ENCODE measurements at regions not wholly inside any gene's neighbourhood (a gene's known extent, or its start where the extent isn't known, plus 50 kb on each side); places are given as distances from the start of the nearest gene placed in this dataset.

GRCh38 chr17:70345061-70345460 lies 175.7 kb downstream of the KCNJ2 start:
- POLR2A ChIA-PET (ENCODE audit: partially characterized antibody): no interaction called here
- FAIRE-seq: no peak

More at GRCh38 chr17:70345061-70345460, 175.7 kb downstream of the KCNJ2 start:
- H2BK5ac ChIP-seq (ENCODE audit: low read depth, low read length): no peak overlapping the region
- no peak overlapping the region for H4K5ac ChIP-seq (ENCODE audit: insufficient read length, low read depth, low read length)
- TF ChIP-seq TAF1 (IDR thresholded peaks at IDR 0.05; ENCODE audit: low read depth, low read length) (no peak), YY1 (IDR thresholded peaks at IDR 0.05; ENCODE audit: low read depth, low read length) (no peak), ATF2 (IDR thresholded peaks at IDR 0.05; ENCODE audit: low read length) (no peak), CBX8 (IDR thresholded peaks at IDR 0.05; ENCODE audit: borderline replicate concordance, low read depth, low read length) (no peak), TBP (IDR thresholded peaks at IDR 0.05; ENCODE audit: low read depth, low read length) (no peak), TEAD4 (IDR thresholded peaks at IDR 0.05; ENCODE audit: low read depth, low read length) (no peak), SP2 (IDR thresholded peaks at IDR 0.05; ENCODE audit: low read length) (no peak), CEBPB (IDR thresholded peaks at IDR 0.05; ENCODE audit: low read depth, low read length) (no peak), KDM5A (IDR thresholded peaks at IDR 0.05; ENCODE audit: low read length) (no peak)
- no peaks in the 10 kb centered on the region for H3K79me1 ChIP-seq (ENCODE audit: low read depth, low read length)
- H3K4ac ChIP-seq (replicated peaks; ENCODE audit: insufficient read length, low read depth, low read length): no peak overlapping the region
- no peak overlapping the region for H4K8ac ChIP-seq (ENCODE audit: extremely low read depth, insufficient read depth, low read length)
- no peak overlapping the region for H3K18ac ChIP-seq (ENCODE audit: extremely low read depth, low read length)
- H3K79me2 ChIP-seq (ENCODE audit: control insufficient read depth in 1 of 2, insufficient read depth in 2 of 2, low read length in 2 of 2): no peaks in the 10 kb centered on the region
- H3K4me2 ChIP-seq (ENCODE audit: insufficient read depth in 1 of 2, low read depth in 2 of 2, low read length in 2 of 2): no peak overlapping the region
- no peak overlapping the region for H4K91ac ChIP-seq (replicated peaks; ENCODE audit: insufficient read length, low read length)
- no peak overlapping the region for H3K4me3 ChIP-seq (ENCODE audit: extremely low read depth in 1 of 4, insufficient read depth in 2 of 4, low read depth in 3 of 4, low read length in 4 of 4)
- H2AK5ac ChIP-seq (ENCODE audit: low read depth, low read length): no peak overlapping the region
- no peaks in the 10 kb centered on the region; a peak in 1 of 8 replicates for H3K36me3 ChIP-seq (ENCODE audit: control insufficient read depth in 2 of 4, insufficient read depth in 4 of 4, low read length in 3 of 4)
- H2BK20ac ChIP-seq (ENCODE audit: low read length): no peak overlapping the region
- no peak for DNase-seq (ENCODE audit: low read depth in 1 of 2, low spot score in 2 of 2)
- H3K9ac ChIP-seq (replicated peaks in 1 of 4; ENCODE audit: extremely low read depth in 1 of 4, low read depth in 3 of 4, low read length in 3 of 4): no peak overlapping the region
- no peak overlapping the region for H2BK15ac ChIP-seq (ENCODE audit: low read length)
- CTCF ChIA-PET (ENCODE audit: partially characterized antibody): interaction anchor here (1.8 kb wide), 1 partner anchor 12 kb away, joined by 4 read pairs; no protein-coding TSS in a partner anchor
- H3K14ac ChIP-seq (ENCODE audit: insufficient read length): no peak overlapping the region
- H3K27ac ChIP-seq (ENCODE audit: low read depth, low read length): no peak overlapping the region
- H3K4me1 ChIP-seq (replicated peaks in 1 of 4; ENCODE audit: control insufficient read depth in 3 of 4, insufficient read depth in 4 of 4, low read length in 3 of 4): no peaks in the 10 kb centered on the region
- H4K20me1 ChIP-seq (replicated peaks in 1 of 2; ENCODE audit: control insufficient read depth in 1 of 2, insufficient read depth in 2 of 2, low read length in 2 of 2): no peaks in the 10 kb centered on the region
- no peak overlapping the region for H2BK120ac ChIP-seq (replicated peaks; ENCODE audit: low read depth, low read length)
- H3K23me2 ChIP-seq (ENCODE audit: low read depth, low read length): no peaks in the 10 kb centered on the region
- H3K23ac ChIP-seq (ENCODE audit: insufficient read length): no peak overlapping the region
- H2BK12ac ChIP-seq (ENCODE audit: low read depth, low read length): no peak overlapping the region
- no peak overlapping the region for H2AFZ ChIP-seq (ENCODE audit: low read length)
- H3K27me3 ChIP-seq (replicated peaks in 1 of 4; ENCODE audit: control insufficient read depth in 3 of 4, extremely low read depth in 1 of 4, insufficient read depth in 3 of 4, low read length in 3 of 4): no peaks in the 10 kb centered on the region
- H3K56ac ChIP-seq (replicated peaks; ENCODE audit: insufficient read length, low read depth, low read length): no peak overlapping the region
- 91% methylated on average over 2 of the region's 2 CpGs; no CpG with 5 or more reads in 1 of the 2 experiments for WGBS, 2 experiments (ENCODE audit: extremely low coverage in 1 of 2, insufficient coverage in 1 of 2, insufficient read length in 1 of 2, insufficient replicate concordance in 2 of 2, low coverage in 1 of 2, low lambda C conversion rate in 2 of 2, missing lambda C conversion rate in 1 of 2)
- no peaks in the 10 kb centered on the region for H3K9me3 ChIP-seq (ENCODE audit: insufficient read depth in 2 of 2, low read depth in 1 of 2, low read length in 1 of 2)
